IMR-90 (cell line): ENCODE measurements at regions not wholly inside any gene's neighbourhood (a gene's known extent, or its start where the extent isn't known, plus 50 kb on each side); places are given as distances from the start of the nearest gene placed in this dataset.

Source experiments
- BHLHE40 ChIP-seq: fragments of 150-350 bp; IDR thresholded peaks from 2 replicates; pipeline ENCODE4 v1.6.1; 2016; ENCODE audit warnings: mild to moderate bottlenecking, low read depth, low read length
- CHD1 ChIP-seq: IDR thresholded peaks from 2 replicates; pipeline ENCODE4 v1.6.1; 2012; ENCODE audit warnings: low read depth, low read length, improper control_type of control experiment
- MXI1 ChIP-seq: IDR thresholded peaks from 2 replicates; pipeline ENCODE4 v1.6.1; 2012; ENCODE audit warnings: low read depth, mild to moderate bottlenecking, low read length, moderate library complexity, borderline replicate concordance
- TF ChIP-seq, protein P1 (sequence below): conservative IDR thresholded peaks from 2 replicates; pipeline ENCODE4 v1.5.1; 2012; ENCODE audit warnings: mild to moderate bottlenecking, low read depth, low read length, improper control_type of control experiment
- TF ChIP-seq, protein P2 (sequence below): fragments of 150-350 bp; IDR thresholded peaks from 2 replicates; pipeline ENCODE4 v1.6.1; 2017; ENCODE audit warnings: mild to moderate bottlenecking, antibody characterized with exemption, low read length, low read depth

DNA sequence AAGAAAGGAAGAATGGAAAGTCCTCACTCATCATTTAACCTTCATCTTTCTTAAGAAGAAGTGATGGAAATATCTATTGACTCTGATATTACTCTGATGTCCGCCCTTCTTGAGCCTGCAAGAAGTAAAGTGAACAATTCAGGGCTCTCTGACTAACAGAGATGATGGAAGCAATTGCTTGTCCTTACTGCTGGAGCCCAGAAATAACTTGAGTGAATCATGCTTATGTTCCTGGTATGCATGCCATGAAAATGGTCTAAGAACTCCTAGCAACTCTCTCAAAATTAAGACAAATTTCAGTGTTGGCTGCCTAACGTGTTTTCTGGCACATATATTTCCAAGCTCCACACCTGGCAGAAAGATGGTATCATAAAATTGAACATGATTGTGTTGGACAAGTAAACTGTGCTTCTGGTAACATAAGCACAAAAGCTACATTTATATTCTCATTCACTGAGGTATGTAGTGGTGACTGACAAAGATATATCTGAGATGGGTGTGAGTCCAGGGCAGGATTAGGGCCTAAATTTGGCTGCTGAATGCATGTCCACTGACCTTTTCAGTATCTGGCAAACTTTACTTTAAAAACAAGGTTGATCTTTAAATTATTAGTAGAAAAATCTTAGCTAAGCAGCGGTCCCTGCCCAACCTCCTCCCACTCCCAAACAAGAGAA, 109.2 kb upstream of the OTUD4 start:
- TF ChIP-seq, protein P1, sequence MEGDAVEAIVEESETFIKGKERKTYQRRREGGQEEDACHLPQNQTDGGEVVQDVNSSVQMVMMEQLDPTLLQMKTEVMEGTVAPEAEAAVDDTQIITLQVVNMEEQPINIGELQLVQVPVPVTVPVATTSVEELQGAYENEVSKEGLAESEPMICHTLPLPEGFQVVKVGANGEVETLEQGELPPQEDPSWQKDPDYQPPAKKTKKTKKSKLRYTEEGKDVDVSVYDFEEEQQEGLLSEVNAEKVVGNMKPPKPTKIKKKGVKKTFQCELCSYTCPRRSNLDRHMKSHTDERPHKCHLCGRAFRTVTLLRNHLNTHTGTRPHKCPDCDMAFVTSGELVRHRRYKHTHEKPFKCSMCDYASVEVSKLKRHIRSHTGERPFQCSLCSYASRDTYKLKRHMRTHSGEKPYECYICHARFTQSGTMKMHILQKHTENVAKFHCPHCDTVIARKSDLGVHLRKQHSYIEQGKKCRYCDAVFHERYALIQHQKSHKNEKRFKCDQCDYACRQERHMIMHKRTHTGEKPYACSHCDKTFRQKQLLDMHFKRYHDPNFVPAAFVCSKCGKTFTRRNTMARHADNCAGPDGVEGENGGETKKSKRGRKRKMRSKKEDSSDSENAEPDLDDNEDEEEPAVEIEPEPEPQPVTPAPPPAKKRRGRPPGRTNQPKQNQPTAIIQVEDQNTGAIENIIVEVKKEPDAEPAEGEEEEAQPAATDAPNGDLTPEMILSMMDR = no peak
- TF ChIP-seq BHLHE40 (no peak), CHD1 (no peak), MXI1 (no peak)
- TF ChIP-seq, protein P2, sequence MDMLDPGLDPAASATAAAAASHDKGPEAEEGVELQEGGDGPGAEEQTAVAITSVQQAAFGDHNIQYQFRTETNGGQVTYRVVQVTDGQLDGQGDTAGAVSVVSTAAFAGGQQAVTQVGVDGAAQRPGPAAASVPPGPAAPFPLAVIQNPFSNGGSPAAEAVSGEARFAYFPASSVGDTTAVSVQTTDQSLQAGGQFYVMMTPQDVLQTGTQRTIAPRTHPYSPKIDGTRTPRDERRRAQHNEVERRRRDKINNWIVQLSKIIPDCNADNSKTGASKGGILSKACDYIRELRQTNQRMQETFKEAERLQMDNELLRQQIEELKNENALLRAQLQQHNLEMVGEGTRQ = no peak
